Progenitor cell of endocrine pancreas (in vitro differentiated cells): ENCODE measurements at regions not wholly inside any gene's neighbourhood (a gene's known extent, or its start where the extent isn't known, plus 50 kb on each side); places are given as distances from the start of the nearest gene placed in this dataset.

Experiments
- DNase-seq: peaks from one replicate; pipeline ENCODE4 v3.0.0; 2021; ENCODE audit warnings: low spot score; ENCODE audit not compliant: unreplicated experiment
- H3K27ac Mint-ChIP-seq: 2 replicates; pipeline ENCODE4 v1.8.0; 2021; ENCODE audit warnings: mild to moderate bottlenecking, moderate library complexity, mixed read lengths
- H3K27me3 Mint-ChIP-seq: 2 replicates; pipeline ENCODE4 v1.8.0; 2021; ENCODE audit warnings: mixed read lengths
- H3K36me3 Mint-ChIP-seq: 2 replicates; pipeline ENCODE4 v1.8.0; 2022; ENCODE audit warnings: mixed read lengths; ENCODE audit not compliant: insufficient read depth
- H3K4me1 Mint-ChIP-seq: 2 replicates; pipeline ENCODE4 v1.8.0; 2021; ENCODE audit warnings: low read depth, mixed read lengths
- H3K4me3 Mint-ChIP-seq: 2 replicates; pipeline ENCODE4 v1.8.0; 2021; ENCODE audit warnings: low read depth, mild to moderate bottlenecking, moderate library complexity, mixed read lengths
- H3K9me3 Mint-ChIP-seq: 2 replicates; pipeline ENCODE4 v1.8.0; 2021; ENCODE audit warnings: low read depth, mixed read lengths
- TF ChIP-seq, protein P1 (sequence below): fragments of 200-600 bp; sonication (generic); IDR thresholded peaks from one replicate; pipeline ENCODE4 v1.5.0; 2021; ENCODE audit warnings: antibody characterized with exemption, mild to moderate bottlenecking; ENCODE audit not compliant: unreplicated experiment

DNA sequence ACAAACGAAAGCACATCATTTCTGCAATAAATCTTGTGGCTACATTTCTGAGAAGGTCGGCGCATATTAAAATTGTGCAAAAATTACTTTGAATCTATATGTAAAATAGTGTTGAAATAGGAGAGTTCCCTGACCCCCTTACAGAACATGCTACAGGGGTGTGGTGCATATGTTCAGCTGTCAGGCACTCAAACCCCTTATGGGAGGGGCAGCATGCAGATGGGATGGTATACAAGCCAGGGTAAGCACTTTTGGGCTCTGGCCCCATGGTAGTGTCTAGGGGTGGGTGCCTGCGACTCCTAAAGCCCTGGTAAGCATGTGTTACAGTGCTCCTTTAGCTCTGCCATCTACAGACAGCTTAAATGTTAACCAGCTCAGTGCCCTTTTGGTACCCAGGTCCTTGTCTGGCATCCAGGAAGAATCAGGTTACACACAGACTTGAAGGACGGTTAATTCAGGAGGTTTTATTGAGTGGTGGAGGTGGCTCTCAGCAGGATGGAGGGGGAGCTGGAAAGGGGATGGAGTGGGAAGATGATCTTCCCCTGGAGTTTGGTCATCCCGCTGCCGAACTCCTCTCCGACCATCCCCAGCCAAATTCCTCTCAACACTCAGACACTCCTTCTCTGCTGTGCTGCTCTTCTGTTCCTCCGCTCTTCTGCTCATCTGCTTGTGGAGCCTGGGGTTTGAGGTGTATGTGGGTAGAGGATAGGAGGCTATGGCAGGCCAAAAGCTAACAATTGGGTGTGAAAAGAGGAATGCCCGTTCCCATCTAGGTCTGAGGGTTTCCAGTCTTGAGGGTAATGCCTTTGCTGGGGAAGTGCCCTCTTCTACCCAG, 84.6 kb upstream of the RASEF start:
- DNase-seq: no peak
- H3K27ac Mint-ChIP-seq: no peak overlapping the region
- H3K9me3 Mint-ChIP-seq: peaks cover 5% of the 10 kb centered on the region
- H3K27me3 Mint-ChIP-seq: no peaks in the 10 kb centered on the region
- peaks cover 4% of the 10 kb centered on the region for H3K4me1 Mint-ChIP-seq
- H3K4me3 Mint-ChIP-seq: no peak overlapping the region
- no peaks in the 10 kb centered on the region for H3K36me3 Mint-ChIP-seq
- TF ChIP-seq, protein P1, sequence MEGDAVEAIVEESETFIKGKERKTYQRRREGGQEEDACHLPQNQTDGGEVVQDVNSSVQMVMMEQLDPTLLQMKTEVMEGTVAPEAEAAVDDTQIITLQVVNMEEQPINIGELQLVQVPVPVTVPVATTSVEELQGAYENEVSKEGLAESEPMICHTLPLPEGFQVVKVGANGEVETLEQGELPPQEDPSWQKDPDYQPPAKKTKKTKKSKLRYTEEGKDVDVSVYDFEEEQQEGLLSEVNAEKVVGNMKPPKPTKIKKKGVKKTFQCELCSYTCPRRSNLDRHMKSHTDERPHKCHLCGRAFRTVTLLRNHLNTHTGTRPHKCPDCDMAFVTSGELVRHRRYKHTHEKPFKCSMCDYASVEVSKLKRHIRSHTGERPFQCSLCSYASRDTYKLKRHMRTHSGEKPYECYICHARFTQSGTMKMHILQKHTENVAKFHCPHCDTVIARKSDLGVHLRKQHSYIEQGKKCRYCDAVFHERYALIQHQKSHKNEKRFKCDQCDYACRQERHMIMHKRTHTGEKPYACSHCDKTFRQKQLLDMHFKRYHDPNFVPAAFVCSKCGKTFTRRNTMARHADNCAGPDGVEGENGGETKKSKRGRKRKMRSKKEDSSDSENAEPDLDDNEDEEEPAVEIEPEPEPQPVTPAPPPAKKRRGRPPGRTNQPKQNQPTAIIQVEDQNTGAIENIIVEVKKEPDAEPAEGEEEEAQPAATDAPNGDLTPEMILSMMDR: no peak

DNA sequence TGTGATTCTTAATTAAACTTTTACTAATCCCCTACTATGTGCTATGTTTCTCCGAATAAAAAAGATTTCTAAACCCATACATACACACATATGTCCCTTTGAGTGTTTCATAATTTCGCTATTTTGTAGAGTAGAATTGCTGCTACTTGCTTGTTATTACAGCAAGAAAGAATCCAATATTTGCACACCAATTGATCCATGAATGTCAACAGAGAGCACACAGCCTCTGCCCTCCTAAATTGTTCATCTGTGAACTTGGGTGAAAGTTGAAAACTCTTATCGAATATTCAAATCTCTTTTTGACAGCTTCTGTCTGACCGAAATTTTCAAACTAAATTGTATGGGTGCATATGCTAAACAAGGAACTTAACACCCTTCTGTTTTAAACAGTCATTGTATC, 83.4 kb upstream of the RASEF start:
- H3K36me3 Mint-ChIP-seq: no peaks in the 10 kb centered on the region
- no peak for DNase-seq
- peaks cover 5% of the 10 kb centered on the region for H3K9me3 Mint-ChIP-seq
- H3K4me1 Mint-ChIP-seq: peaks cover 4% of the 10 kb centered on the region
- H3K27me3 Mint-ChIP-seq: peaks cover 3% of the 10 kb centered on the region
- TF ChIP-seq, protein P1: no peak
- no peak overlapping the region for H3K27ac Mint-ChIP-seq
- H3K4me3 Mint-ChIP-seq: no peak overlapping the region

DNA sequence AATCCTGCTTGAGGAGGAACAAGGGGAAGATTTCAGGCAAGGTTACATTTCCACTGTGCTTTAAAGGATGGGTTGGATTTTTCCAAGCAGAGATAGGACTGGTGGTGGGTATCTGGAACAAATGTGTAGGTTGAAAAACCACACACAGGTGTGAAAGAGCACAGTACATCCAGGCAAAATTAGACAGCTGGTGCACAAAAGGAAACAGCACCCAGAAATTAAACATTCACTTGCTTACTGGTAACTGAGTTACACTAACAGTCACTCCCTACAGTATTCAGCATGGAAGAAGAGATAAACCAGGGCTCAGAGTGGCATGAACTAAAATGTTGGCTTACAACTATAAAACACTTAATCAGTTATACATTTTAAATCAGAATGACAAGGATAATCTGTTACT, 81.5 kb upstream of the RASEF start:
- peaks cover 3% of the 10 kb centered on the region for H3K27me3 Mint-ChIP-seq
- H3K9me3 Mint-ChIP-seq: peaks cover 5% of the 10 kb centered on the region
- peaks cover 4% of the 10 kb centered on the region for H3K4me1 Mint-ChIP-seq
- H3K27ac Mint-ChIP-seq: no peak overlapping the region
- no peak for DNase-seq
- H3K36me3 Mint-ChIP-seq: no peaks in the 10 kb centered on the region
- H3K4me3 Mint-ChIP-seq: no peak overlapping the region
- TF ChIP-seq, protein P1: no peak

DNA sequence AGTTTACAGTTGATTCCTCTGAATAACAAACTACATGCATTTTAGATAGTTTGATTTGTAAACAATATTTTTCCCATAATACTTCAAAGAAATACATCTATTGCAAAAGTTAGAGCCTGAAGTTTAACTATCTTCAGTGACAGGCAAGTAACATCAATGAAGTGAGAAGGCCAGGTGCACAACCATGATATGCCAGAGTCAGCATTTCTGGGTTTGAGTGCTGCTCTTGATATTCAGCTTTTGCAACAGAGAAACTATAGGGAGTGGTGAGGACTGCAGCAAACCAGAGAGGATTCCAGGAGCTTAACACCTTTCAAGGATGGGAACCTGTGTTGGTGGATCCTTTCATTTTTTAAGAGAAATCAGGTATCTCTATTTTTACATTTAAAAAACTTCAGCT, 79.4 kb upstream of the RASEF start:
- H3K36me3 Mint-ChIP-seq: no peaks in the 10 kb centered on the region
- TF ChIP-seq, protein P1: no peak
- no peak overlapping the region for H3K4me3 Mint-ChIP-seq
- no peak overlapping the region for H3K27ac Mint-ChIP-seq
- peaks cover 3% of the 10 kb centered on the region for H3K27me3 Mint-ChIP-seq
- H3K9me3 Mint-ChIP-seq: no peaks in the 10 kb centered on the region
- peaks cover 13% of the 10 kb centered on the region for H3K4me1 Mint-ChIP-seq
- DNase-seq: no peak

DNA sequence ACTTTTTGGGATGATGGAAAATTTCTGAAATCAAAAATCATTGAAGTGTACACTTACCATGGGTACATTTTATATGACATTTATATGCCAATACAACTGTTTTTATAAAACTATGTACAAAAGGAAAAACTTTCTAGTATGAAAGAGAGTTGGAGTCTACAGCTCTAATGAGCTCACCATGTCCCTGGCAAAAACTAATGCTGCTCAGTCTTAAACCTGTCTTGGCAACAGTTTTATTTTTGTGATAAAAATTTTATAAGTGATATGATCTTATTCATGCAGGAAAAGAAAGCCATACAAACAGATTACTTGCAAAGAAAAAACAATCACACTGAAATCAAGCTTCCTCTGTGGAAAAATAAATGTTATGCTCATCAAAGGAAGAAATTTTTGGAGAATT, 78.9 kb upstream of the RASEF start:
- peaks cover 3% of the 10 kb centered on the region for H3K27me3 Mint-ChIP-seq
- H3K4me1 Mint-ChIP-seq: peaks cover 13% of the 10 kb centered on the region
- no peak overlapping the region for H3K4me3 Mint-ChIP-seq
- no peak overlapping the region for H3K27ac Mint-ChIP-seq
- TF ChIP-seq, protein P1: no peak
- no peak for DNase-seq
- no peaks in the 10 kb centered on the region for H3K9me3 Mint-ChIP-seq
- no peaks in the 10 kb centered on the region for H3K36me3 Mint-ChIP-seq
